ENCODE measurements at regions not wholly inside any gene's neighbourhood (a gene's known extent, or its start where the extent isn't known, plus 50 kb on each side); places are given as distances from the start of the nearest gene placed in this dataset.

DNA sequence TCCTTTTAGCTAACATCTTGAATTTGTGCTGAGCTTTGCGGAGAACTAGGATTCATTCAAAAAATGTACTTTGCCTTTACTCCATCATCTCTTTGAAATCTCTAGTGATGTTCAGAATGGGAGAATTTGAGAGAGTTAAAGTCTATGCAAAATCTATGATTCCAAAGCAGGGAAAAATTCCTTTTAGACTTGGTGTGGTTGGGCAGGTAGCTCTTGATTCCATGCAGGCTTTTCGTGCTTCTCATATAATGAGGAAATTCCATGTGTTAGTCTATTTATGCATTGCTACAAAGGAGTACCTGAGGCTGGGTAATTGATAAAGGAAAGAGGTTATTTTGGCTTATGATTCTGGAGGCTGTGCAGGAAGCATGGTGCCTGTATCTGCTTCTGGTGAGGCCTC is 258.9 kb upstream of the EPHA4 start:
- TF ChIP-seq, protein P1, sequence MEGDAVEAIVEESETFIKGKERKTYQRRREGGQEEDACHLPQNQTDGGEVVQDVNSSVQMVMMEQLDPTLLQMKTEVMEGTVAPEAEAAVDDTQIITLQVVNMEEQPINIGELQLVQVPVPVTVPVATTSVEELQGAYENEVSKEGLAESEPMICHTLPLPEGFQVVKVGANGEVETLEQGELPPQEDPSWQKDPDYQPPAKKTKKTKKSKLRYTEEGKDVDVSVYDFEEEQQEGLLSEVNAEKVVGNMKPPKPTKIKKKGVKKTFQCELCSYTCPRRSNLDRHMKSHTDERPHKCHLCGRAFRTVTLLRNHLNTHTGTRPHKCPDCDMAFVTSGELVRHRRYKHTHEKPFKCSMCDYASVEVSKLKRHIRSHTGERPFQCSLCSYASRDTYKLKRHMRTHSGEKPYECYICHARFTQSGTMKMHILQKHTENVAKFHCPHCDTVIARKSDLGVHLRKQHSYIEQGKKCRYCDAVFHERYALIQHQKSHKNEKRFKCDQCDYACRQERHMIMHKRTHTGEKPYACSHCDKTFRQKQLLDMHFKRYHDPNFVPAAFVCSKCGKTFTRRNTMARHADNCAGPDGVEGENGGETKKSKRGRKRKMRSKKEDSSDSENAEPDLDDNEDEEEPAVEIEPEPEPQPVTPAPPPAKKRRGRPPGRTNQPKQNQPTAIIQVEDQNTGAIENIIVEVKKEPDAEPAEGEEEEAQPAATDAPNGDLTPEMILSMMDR (IDR thresholded peaks at IDR 0.05): no peak
- no peak for TF ChIP-seq POLR2A (IDR thresholded peaks at IDR 0.05)
